ENCODE measurements at regions not wholly inside any gene's neighbourhood (a gene's known extent, or its start where the extent isn't known, plus 50 kb on each side); places are given as distances from the start of the nearest gene placed in this dataset.

- no peak for TF ChIP-seq REST (tag by site-specific recombination; IDR thresholded peaks at IDR 0.05)
- no peak for TF ChIP-seq ZNF510 (tag by site-specific recombination; IDR thresholded peaks at IDR 0.05; ENCODE audit: insufficient replicate concordance)
- no peak for TF ChIP-seq CTCF (tag by site-specific recombination; IDR thresholded peaks at IDR 0.05)
- TF ChIP-seq GLI2 (tag by site-specific recombination; IDR thresholded peaks at IDR 0.05; ENCODE audit: borderline replicate concordance, low read depth) = no peak
- no peak for TF ChIP-seq TCF7L2 (IDR thresholded peaks at IDR 0.05; ENCODE audit: borderline replicate concordance, low read depth, low read length)
These were observed 272.8 kb upstream of the ARRDC4 start for GRCh38 chr15:97687654-97688053.

Measured in HEK293 (cell line).